Left renal cortex interstitium (tissue), 4 donors: ENCODE measurements at regions not wholly inside any gene's neighbourhood (a gene's known extent, or its start where the extent isn't known, plus 50 kb on each side); places are given as distances from the start of the nearest gene placed in this dataset.

Source experiments
- DNase-seq, 4 donors: peaks; one replicate each; pipeline ENCODE4 v3.0.0-alpha.2; 2013; ENCODE audit warnings: low read depth in 4 of 4, low spot score in 2 of 4, missing footprints in 1 of 4

- DNase-seq = no peak
Observed at GRCh38 chr10:52636874-52637273, 135.7 kb downstream of the MBL2 start.

- no peak for DNase-seq
Observed at GRCh38 chr10:52637592-52637991, 135.0 kb downstream of the MBL2 start.

- no peak for DNase-seq
Observed at GRCh38 chr10:52639652-52640051, 132.9 kb downstream of the MBL2 start.

GRCh38 chr10:52642208-52642607 lies 130.4 kb downstream of the MBL2 start:
- DNase-seq = no peak

GRCh38 chr10:52644373-52645186 lies 128.0 kb downstream of the MBL2 start:
- DNase-seq = peak in 1 of 4 donors; percentile 16

- no peak for DNase-seq
Observed at GRCh38 chr10:52645187-52645758, 127.3 kb downstream of the MBL2 start.

- no peak for DNase-seq
Observed at GRCh38 chr10:52649511-52649910, 123.1 kb downstream of the MBL2 start.

- DNase-seq = no peak
Observed at GRCh38 chr10:52650873-52651272, 121.7 kb downstream of the MBL2 start.

- no peak for DNase-seq
Observed at GRCh38 chr10:52651293-52651692, 121.3 kb downstream of the MBL2 start.

GRCh38 chr10:52652431-52653262 lies 119.9 kb downstream of the MBL2 start:
- DNase-seq = no peak

- no peak for DNase-seq
Observed at GRCh38 chr10:52653263-52653909, 119.2 kb downstream of the MBL2 start.

- DNase-seq = no peak
Observed at GRCh38 chr10:52654201-52654600, 118.4 kb downstream of the MBL2 start.

- no peak for DNase-seq
Observed at GRCh38 chr10:52658112-52658511, 114.5 kb downstream of the MBL2 start.

- DNase-seq = no peak
Observed at GRCh38 chr10:52659085-52659484, 113.5 kb downstream of the MBL2 start.

GRCh38 chr10:52662256-52662655 lies 110.3 kb downstream of the MBL2 start:
- DNase-seq = no peak

- no peak for DNase-seq
Observed at GRCh38 chr10:52663161-52663560, 109.4 kb downstream of the MBL2 start.

GRCh38 chr10:52664629-52665028 lies 108.0 kb downstream of the MBL2 start:
- DNase-seq = no peak

GRCh38 chr10:52665821-52666220 lies 106.8 kb downstream of the MBL2 start:
- no peak for DNase-seq

GRCh38 chr10:52666931-52667330 lies 105.7 kb downstream of the MBL2 start:
- DNase-seq = no peak

- DNase-seq = no peak
Observed at GRCh38 chr10:52668024-52668423, 104.6 kb downstream of the MBL2 start.

- DNase-seq = no peak
Observed at GRCh38 chr10:52672880-52673279, 99.7 kb downstream of the MBL2 start.
